ENCODE measurements at regions not wholly inside any gene's neighbourhood (a gene's known extent, or its start where the extent isn't known, plus 50 kb on each side); places are given as distances from the start of the nearest gene placed in this dataset.
"Not testable (repeated sequence)": the region's sequence is repeated elsewhere in the genome, so short reads cannot be mapped to it uniquely, and the experiment has no call there.

- no peak for DNase-seq (ENCODE audit: low read depth)
Observed at GRCh38 chr16:22678311-22678710, 135.7 kb upstream of the HS3ST2 start.

GRCh38 chr16:22681554-22682291 lies 132.2 kb upstream of the HS3ST2 start:
- DNase-seq (ENCODE audit: low read depth): no peak

- DNase-seq (ENCODE audit: low read depth): no peak
Observed at GRCh38 chr16:22683258-22683657, 130.7 kb upstream of the HS3ST2 start.

- DNase-seq (ENCODE audit: low read depth): no peak
Observed at GRCh38 chr16:22683730-22684573, 130.0 kb upstream of the HS3ST2 start.

GRCh38 chr16:22684574-22685458 lies 129.1 kb upstream of the HS3ST2 start:
- no peak for DNase-seq (ENCODE audit: low read depth)

GRCh38 chr16:22685459-22685830 lies 128.5 kb upstream of the HS3ST2 start:
- DNase-seq (ENCODE audit: low read depth): peak; percentile 61

GRCh38 chr16:22687031-22687530 lies 126.9 kb upstream of the HS3ST2 start:
- no peak for DNase-seq (ENCODE audit: low read depth)

- DNase-seq (ENCODE audit: low read depth): no peak
Observed at GRCh38 chr16:22688463-22688862, 125.5 kb upstream of the HS3ST2 start.

- no peak for DNase-seq (ENCODE audit: low read depth)
Observed at GRCh38 chr16:22688930-22689329, 125.0 kb upstream of the HS3ST2 start.

GRCh38 chr16:22691335-22691734 lies 122.6 kb upstream of the HS3ST2 start:
- no peak for DNase-seq (ENCODE audit: low read depth)

GRCh38 chr16:22692034-22692433 lies 121.9 kb upstream of the HS3ST2 start:
- no peak for DNase-seq (ENCODE audit: low read depth)

GRCh38 chr16:22692916-22693637 lies 120.9 kb upstream of the HS3ST2 start:
- no peak for DNase-seq (ENCODE audit: low read depth)

GRCh38 chr16:22693638-22694340 lies 120.2 kb upstream of the HS3ST2 start:
- DNase-seq (ENCODE audit: low read depth): no peak

- DNase-seq (ENCODE audit: low read depth): peak; percentile 92
Observed at GRCh38 chr16:22694887-22695382, 119.0 kb upstream of the HS3ST2 start.

- DNase-seq (ENCODE audit: low read depth): not testable (repeated sequence)
Observed at GRCh38 chr16:22695773-22696172, 118.2 kb upstream of the HS3ST2 start.

- no peak for DNase-seq (ENCODE audit: low read depth)
Observed at GRCh38 chr16:22699356-22699755, 114.6 kb upstream of the HS3ST2 start.

- DNase-seq (ENCODE audit: low read depth): no peak
Observed at GRCh38 chr16:22705799-22706198, 108.2 kb upstream of the HS3ST2 start.

- DNase-seq (ENCODE audit: low read depth): no peak
Observed at GRCh38 chr16:22710326-22710725, 103.6 kb upstream of the HS3ST2 start.

- no peak for DNase-seq (ENCODE audit: low read depth)
Observed at GRCh38 chr16:22711847-22712246, 102.1 kb upstream of the HS3ST2 start.

- DNase-seq (ENCODE audit: low read depth): no peak
Observed at GRCh38 chr16:22712471-22712870, 101.5 kb upstream of the HS3ST2 start.

GRCh38 chr16:22718598-22718997 lies 95.4 kb upstream of the HS3ST2 start:
- not testable (repeated sequence) for DNase-seq (ENCODE audit: low read depth)
